Ovary (tissue), 7 donors: ENCODE measurements at regions not wholly inside any gene's neighbourhood (a gene's known extent, or its start where the extent isn't known, plus 50 kb on each side); places are given as distances from the start of the nearest gene placed in this dataset.

Source experiments
- DNase-seq, 5 donors: peaks; one replicate each; pipeline ENCODE4 v3.0.0-alpha.2; 2019 to 2020
- H3K27ac ChIP-seq, 2 donors: fragments of 200-600 bp; one replicate each; pipeline versions ENCODE4 v1.5.1 to v1.8.0; 2019 to 2022
- H3K27me3 ChIP-seq: fragments of 200-600 bp; one replicate; pipeline ENCODE4 v1.8.0; 2022
- H3K36me3 ChIP-seq: fragments of 200-600 bp; sonication (generic); one replicate; pipeline ENCODE4 v1.5.1; 2019
- H3K4me1 ChIP-seq: one replicate; pipeline ENCODE4 v1.8.1; 2013; ENCODE audit warnings: mild to moderate bottlenecking, moderate library complexity; ENCODE audit not compliant: insufficient read depth
- H3K4me3 ChIP-seq: fragments of 200-600 bp; sonication (generic); one replicate; pipeline ENCODE4 v1.5.1; 2017
- H3K9me3 ChIP-seq, 2 donors: fragments of 200-600 bp in 1 of 2; sonication (generic) in 1 of 2; one replicate each; pipeline versions ENCODE4 v1.5.1 to v1.8.1; 2013 to 2019; ENCODE audit warnings: mild to moderate bottlenecking in 1 of 2, moderate library complexity in 1 of 2
- CTCF ChIP-seq, 3 donors: fragments of 450-650 bp in 2 of 3; fragments of 200-600 bp in 1 of 3; IDR thresholded peaks; one replicate each; pipeline versions ENCODE4 v1.5.1 to v1.8.0; 2016 to 2022; ENCODE audit warnings: antibody characterized with exemption in 3 of 3, mild to moderate bottlenecking in 1 of 3
- EP300 ChIP-seq: sonication (generic); formaldehyde crosslinking; IDR thresholded peaks from one replicate; pipeline ENCODE4 v1.6.1; 2017; ENCODE audit warnings: antibody characterized with exemption
- POLR2A ChIP-seq: fragments of 450-650 bp; IDR thresholded peaks from one replicate; pipeline ENCODE4 v1.6.1; 2017; ENCODE audit warnings: antibody characterized with exemption, mild to moderate bottlenecking, moderate library complexity
- WGBS, 3 donors: extraction: QIAGEN DNeasy Blood & Tissue Kit in 1 of 3; methylation state at CpG; one replicate each; pipeline versions ENCODE4 v1.1.5 to v1.1.7; 2013 to 2017; 5-methylcytosine and 5-hydroxymethylcytosine counted together
- intact Hi-C, 4 donors: fragments of 100-400 bp; cut with DNase I; formaldehyde crosslinking; loops; one replicate each; pipeline versions ENCODE4 v1.11.0 to v1.15.1; 2022 to 2023
- donor health status: DM: no; HTN: no; CAD: no; lungs with moderate emphysema.
- donor health status: DM: no; HTN: no; CAD: no.
- donor health status: Bipolar disorder and iron deficiency.
- donor health status: DM: no; HTN: no; CAD: no.
- donor health status: DM: yes; HTN: yes; CAD: no.

GRCh38 chr3:194056731-194057415 is 79.1 kb upstream of the HES1 start:
- WGBS, 3 donors, result 93 to 95% (median 94%) methylated on average over 16 of the region's 16 CpGs
- no peak overlapping the region for H3K27ac ChIP-seq
- intact Hi-C loops, result no loop called here
- H3K4me3 ChIP-seq, result no peak overlapping the region
- TF ChIP-seq EP300, result no peak
- TF ChIP-seq POLR2A, result no peak
- no peak for DNase-seq
- no peaks in the 10 kb centered on the region for H3K36me3 ChIP-seq
- peaks cover 1% of the 10 kb centered on the region for H3K4me1 ChIP-seq
- no peaks in the 10 kb centered on the region for H3K9me3 ChIP-seq
- H3K27me3 ChIP-seq, result no peaks in the 10 kb centered on the region

- intact Hi-C loops, result no loop called here
- TF ChIP-seq EP300, result no peak
- no peak for TF ChIP-seq POLR2A
- TF ChIP-seq CTCF (IDR thresholded peaks at IDR 0.05), result no peak
- no peaks in the 10 kb centered on the region for H3K9me3 ChIP-seq
These were observed 78.3 kb upstream of the HES1 start for GRCh38 chr3:194057570-194058188.

GRCh38 chr3:194058189-194058571 is 77.8 kb upstream of the HES1 start:
- WGBS, 3 donors, result 0 to 2% (median 1%) methylated on average over 30 to 31 of the region's 31 CpGs
- Histone ChIP-seq H3K9me3 (no peaks in the 10 kb centered on the region), H3K36me3 (no peaks in the 10 kb centered on the region), H3K4me3 (peak overlapping the region; percentile 35), H3K27ac (peak overlapping the region in 1 of 2 donors; percentile 48), H3K4me1 (peaks cover 1% of the 10 kb centered on the region), H3K27me3 (no peaks in the 10 kb centered on the region)
- intact Hi-C loops, result no loop called here
- no peak for TF ChIP-seq CTCF (IDR thresholded peaks at IDR 0.05)
- no peak for TF ChIP-seq EP300
- TF ChIP-seq POLR2A, result no peak
- peak; percentile 56 to 78 (median 72) for DNase-seq

More at GRCh38 chr3:194057570-194058188, 78.3 kb upstream of the HES1 start:
- DNase-seq, result no peak
- Histone ChIP-seq H3K27ac (peak overlapping the region in 1 of 2 donors; percentile 48), H3K36me3 (no peaks in the 10 kb centered on the region), H3K4me3 (peak overlapping the region; percentile 35), H3K4me1 (peaks cover 1% of the 10 kb centered on the region), H3K27me3 (no peaks in the 10 kb centered on the region)
- WGBS, 3 donors, result 47 to 63% (median 49%) methylated on average over 8 of the region's 8 CpGs

GRCh38 chr3:194058753-194059152 is 77.2 kb upstream of the HES1 start:
- Histone ChIP-seq H3K9me3 (no peaks in the 10 kb centered on the region), H3K27ac (peak overlapping the region in 1 of 2 donors; percentile 48), H3K27me3 (no peaks in the 10 kb centered on the region), H3K36me3 (no peaks in the 10 kb centered on the region), H3K4me3 (peak overlapping the region; percentile 35), H3K4me1 (peaks cover 1% of the 10 kb centered on the region)
- no peak for DNase-seq
- 7 to 20% (median 8%) methylated on average over 1 of the region's 1 CpG for WGBS, 3 donors
- intact Hi-C loops, result no loop called here
- TF ChIP-seq EP300 (no peak), CTCF (IDR thresholded peaks at IDR 0.05) (no peak), POLR2A (no peak)
